Activated CD4-positive, alpha-beta T cell treated with anti-CD3 and anti-CD28 coated beads, Interleukin-2, Interleukin-4, amounts not matched to agents 100 ng/mL and 50 ng/mL, durations not matched to agents 16 hours and 8 hours (primary cell): ENCODE measurements at regions not wholly inside any gene's neighbourhood (a gene's known extent, or its start where the extent isn't known, plus 50 kb on each side); places are given as distances from the start of the nearest gene placed in this dataset.

Experiments used
- DNase-seq: peaks from one replicate; pipeline ENCODE4 v3.0.0-alpha.2; 2020; ENCODE audit warnings: low spot score

- no peak for DNase-seq
These were observed 104.8 kb upstream of the UBL3 start for GRCh38 chr13:29955137-29955650.

GRCh38 chr13:29954082-29955028 lies 103.9 kb upstream of the UBL3 start:
- peak; percentile 37 for DNase-seq

DNA sequence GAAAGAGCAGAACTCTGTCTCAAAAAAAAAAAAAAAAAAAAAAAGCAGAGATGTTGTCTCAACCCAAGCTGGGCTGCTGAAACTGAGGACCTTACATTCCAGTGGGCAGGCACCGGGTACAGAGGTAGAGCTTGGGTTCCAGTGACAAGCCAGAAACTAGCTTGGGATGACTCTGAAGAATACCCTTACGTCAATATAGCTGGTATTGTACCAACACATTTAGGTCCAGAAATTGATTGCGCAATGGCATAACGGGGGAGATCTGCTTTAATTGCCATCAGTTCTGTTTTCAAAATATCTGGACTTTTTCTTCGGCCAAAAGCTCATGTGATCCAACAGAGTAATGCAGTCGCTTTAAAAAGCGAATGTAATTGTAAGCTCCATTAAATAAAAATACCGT lies 103.1 kb upstream of the UBL3 start:
- DNase-seq = no peak

DNA sequence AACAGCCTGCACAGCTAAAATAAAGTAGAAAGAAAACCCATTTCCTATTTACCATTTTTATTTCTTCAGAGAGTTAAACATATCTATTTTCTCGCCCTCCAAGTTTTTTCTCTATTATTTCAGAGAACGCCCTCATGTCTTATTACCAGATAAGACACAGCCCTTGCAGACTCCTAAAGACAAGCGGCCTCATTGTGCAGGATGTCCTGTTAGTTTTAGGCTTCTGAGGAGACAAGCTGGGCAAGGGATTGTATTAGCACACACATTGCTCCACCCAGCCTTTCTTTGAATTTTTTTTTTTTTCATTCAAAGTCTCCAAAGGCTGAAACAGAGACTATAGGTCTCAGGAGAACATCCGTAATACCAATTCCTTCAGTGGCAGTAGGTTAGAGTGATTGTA lies 101.8 kb upstream of the UBL3 start:
- no peak for DNase-seq

GRCh38 chr13:29948791-29949190 lies 98.4 kb upstream of the UBL3 start:
- no peak for DNase-seq

- no peak for DNase-seq
These were observed 97.8 kb upstream of the UBL3 start for GRCh38 chr13:29948244-29948643.

- no peak for DNase-seq
These were observed 97.4 kb upstream of the UBL3 start for GRCh38 chr13:29947839-29948238.

- no peak for DNase-seq
These were observed 95.7 kb upstream of the UBL3 start for GRCh38 chr13:29946093-29946492.

GRCh38 chr13:29943686-29944085 lies 93.3 kb upstream of the UBL3 start:
- DNase-seq = no peak

GRCh38 chr13:29943273-29943672 lies 92.9 kb upstream of the UBL3 start:
- no peak for DNase-seq

DNA sequence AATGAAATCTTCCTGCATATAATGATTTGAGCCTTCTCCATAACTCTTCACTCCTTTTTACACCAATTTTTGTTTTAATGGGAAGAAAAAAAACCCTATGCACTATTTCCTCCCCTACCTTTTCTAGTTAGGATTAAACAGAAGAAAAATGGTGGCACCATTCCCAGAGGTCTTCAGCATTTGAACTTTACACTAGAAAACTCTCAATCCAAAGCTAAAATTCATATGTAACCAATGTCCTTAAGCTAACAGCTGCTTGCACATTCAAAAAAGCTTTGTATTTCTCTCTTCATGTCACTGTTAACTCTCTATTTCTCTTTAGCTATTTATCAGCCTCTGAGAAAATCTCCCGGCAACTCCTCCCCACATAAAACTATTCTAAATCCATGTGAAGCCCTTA lies 90.3 kb upstream of the UBL3 start:
- DNase-seq = no peak

- no peak for DNase-seq
These were observed 88.7 kb upstream of the UBL3 start for GRCh38 chr13:29939158-29939557.

- no peak for DNase-seq
These were observed 87.4 kb upstream of the UBL3 start for GRCh38 chr13:29937841-29938240.

GRCh38 chr13:29937379-29937778 lies 87.0 kb upstream of the UBL3 start:
- no peak for DNase-seq

GRCh38 chr13:29936956-29937355 lies 86.5 kb upstream of the UBL3 start:
- DNase-seq = no peak

DNA sequence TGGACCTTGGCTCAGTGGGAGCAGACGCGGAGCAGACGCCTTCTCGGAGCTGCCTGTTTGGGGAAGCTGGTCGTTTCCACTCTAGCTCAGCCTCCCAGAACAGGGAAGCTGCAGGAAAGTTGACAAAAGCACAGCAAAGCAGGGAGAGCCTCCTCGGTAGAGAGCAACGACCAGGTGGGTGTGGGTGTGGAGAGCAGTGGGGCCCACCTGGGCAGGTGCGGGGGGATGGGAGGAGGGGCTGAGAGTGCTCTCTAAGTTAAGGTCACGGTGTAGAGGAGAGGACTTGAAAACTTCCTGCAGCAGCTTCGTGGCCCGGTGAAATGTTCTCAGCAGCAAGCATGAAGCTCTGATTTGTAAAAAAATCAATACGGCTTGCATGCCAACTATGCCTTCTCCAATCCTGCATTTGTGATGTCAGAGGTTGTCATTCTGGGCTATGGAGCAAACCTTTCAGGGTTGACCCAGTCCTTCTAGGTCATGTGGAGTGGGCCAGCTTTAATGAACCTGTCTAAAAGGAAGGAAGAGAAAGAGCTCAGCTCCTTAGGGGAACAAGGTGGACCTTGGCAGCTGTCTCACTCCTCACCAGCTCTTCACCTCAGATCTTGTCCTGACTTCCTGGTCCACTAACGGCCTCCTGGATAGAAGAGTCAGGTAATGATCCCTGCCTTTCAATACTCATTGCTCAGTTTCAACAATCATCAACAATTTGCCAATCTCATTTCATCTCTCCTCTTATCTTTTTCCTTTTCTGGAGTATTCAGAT lies 85.8 kb upstream of the UBL3 start:
- DNase-seq = no peak

DNA sequence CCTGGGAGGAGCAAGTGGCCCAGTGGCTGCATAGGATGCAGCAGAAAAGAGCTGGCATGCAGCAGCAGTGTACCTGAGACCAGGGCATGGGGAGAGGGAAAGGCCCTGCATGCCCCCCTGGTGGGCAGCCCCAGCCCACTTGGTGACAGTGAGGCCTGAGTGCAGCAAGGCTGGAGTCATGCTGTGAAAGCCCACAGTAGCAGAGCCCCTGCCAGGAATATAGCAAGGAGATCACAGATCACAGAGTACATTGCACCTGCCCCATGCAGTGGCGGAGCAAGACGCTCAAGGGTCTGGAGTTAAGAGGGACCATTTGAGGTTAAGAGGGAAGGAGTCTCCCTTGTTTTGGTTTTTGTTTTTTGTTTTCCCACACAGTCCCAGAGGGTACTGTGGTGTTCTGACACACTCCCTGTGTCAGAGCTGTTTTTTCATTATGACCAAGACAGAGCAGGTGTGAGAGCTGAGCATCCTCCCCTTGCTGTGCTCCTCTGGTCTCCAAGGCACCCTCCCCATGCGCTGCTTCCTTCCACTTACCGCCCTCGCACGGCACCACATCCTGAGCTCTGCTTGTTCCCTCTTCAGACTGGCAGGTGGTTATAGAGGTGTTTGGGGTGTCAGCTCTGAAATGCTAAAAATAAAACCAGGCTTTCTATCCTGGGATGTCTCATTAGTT lies 85.0 kb upstream of the UBL3 start:
- peak; percentile 93 for DNase-seq

- DNase-seq = peak; percentile 42
These were observed 84.3 kb upstream of the UBL3 start for GRCh38 chr13:29934531-29935308.

- DNase-seq = no peak
These were observed 83.0 kb upstream of the UBL3 start for GRCh38 chr13:29933401-29933800.

DNA sequence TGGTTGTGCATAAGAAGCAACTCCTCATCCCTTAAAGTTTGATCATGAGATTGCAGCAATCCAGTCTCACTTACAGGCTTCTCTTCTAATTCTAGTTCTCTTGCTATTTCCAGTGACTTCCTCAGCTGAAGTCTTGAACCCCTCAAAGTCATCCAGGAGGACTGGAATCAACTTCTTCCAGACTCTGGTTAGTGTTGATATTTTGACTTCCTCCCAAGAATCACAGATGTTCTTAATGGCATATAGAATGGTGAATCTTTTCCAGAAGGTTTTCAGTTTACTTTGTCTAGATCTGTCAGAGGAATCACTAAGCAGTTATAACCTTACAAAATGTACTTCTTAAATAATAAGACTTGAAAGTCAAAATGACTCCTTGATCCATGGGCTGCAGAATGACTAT lies 81.3 kb upstream of the UBL3 start:
- DNase-seq = no peak

- DNase-seq = no peak
These were observed 78.8 kb upstream of the UBL3 start for GRCh38 chr13:29929062-29929847.
